GM12873 (cell line): ENCODE measurements at regions not wholly inside any gene's neighbourhood (a gene's known extent, or its start where the extent isn't known, plus 50 kb on each side); places are given as distances from the start of the nearest gene placed in this dataset.

Experiments
- CTCF ChIP-seq: IDR thresholded peaks from 2 replicates; pipeline ENCODE4 v1.5.1; 2012; ENCODE audit warnings: low read depth, mild to moderate bottlenecking, moderate library complexity, low read length, control low read depth; ENCODE audit not compliant: insufficient read depth; ENCODE audit errors: missing control alignments

GRCh38 chr2:16275661-16276060 lies 335.3 kb downstream of the MYCN start:
- TF ChIP-seq CTCF, result no peak

GRCh38 chr2:16275131-16275530 lies 334.8 kb downstream of the MYCN start:
- no peak for TF ChIP-seq CTCF

GRCh38 chr2:16273111-16273510 lies 332.8 kb downstream of the MYCN start:
- no peak for TF ChIP-seq CTCF

DNA sequence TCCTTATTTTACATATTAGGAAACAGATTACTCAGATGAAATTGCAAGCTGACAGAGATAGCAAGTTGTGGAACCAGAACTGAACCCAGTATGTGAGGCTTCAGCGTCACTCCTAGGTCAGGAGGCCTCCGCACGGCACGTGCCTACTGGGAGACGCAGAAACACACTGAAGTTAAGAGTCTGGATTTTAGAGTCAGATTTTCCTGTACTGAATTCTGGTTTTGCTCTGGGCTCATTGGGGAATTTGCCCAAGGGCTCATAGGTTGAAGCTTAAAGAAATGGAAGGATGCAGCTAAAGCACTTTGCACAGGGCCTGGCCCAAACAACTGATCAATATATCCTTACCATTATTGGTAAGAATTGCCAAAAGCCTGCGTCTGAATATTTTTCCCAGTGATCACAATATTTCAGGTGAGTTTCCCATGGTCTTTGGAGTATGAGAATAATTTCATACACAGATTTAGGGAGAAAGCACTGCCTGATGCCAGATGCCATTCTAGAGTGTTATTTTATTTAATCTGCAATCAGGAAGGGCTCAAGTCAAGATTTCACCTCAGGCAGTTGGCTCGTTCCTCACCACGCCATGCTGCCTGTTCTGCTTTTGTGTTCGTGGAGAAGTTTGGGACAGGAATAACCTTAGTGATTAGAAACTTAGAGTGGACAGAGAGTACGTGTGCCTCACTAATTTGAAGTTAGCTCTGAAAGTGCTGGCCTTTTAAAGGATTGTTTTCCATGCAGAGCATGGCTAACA lies 331.9 kb downstream of the MYCN start:
- TF ChIP-seq CTCF, result no peak

GRCh38 chr2:16271231-16271896 lies 331.0 kb downstream of the MYCN start:
- TF ChIP-seq CTCF, result no peak

DNA sequence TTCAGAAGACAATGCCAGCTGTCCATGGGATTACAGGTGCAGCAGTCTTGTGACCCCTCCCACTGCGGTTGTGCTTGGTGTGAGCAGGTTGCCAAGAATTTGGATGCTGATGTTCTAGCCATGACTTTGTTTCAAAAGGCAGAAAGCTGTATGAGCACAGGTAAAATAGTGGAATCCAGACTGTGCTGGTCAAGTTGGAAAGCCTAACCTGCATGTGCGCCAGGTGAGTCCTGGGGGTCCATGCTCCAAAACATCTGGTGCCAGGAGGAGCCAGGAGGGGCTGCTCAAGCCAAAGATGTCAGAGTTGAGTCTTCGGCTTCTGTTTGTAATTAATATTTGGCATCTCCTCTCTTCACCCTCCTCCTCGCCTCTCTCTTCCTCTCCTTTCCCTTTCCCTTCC lies 330.1 kb downstream of the MYCN start:
- TF ChIP-seq CTCF, result no peak

DNA sequence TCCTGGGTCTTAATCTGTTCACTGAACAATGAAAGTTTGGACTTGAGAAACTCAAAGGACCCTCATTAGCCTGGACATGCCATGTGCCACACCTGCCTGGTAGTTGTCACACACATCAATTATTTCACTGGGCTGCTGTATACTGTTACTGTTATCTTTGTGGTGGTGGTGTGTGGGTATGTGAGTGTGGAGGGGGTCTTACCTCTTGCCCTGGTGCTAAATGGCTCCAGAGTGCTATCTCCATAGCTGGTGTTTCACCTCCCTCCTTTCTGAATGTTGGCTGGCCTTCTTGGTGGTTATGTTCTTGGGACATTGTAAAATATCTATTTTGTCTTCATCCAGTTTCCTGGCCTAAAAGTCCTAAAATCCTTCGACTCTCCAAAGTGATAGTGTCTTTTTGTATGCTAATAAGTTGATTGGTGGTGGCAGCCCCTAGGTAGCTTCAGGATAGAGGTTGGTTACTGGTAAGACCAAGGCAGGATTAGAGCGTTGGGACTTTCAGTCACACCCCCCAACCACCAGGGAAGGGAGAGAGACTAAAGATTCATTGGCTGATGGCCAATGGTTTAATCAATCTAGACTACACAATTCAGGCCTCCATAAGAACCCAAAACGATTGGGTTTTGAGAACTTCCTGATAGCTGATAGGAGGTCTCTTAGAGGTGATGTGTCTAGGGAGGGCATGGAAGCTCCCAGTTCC lies 328.1 kb downstream of the MYCN start:
- TF ChIP-seq CTCF, result no peak
